Mesothelial cell of epicardium (in vitro differentiated cells): ENCODE measurements at regions not wholly inside any gene's neighbourhood (a gene's known extent, or its start where the extent isn't known, plus 50 kb on each side); places are given as distances from the start of the nearest gene placed in this dataset.
"Not testable (repeated sequence)": the region's sequence is repeated elsewhere in the genome, so short reads cannot be mapped to it uniquely, and the experiment has no call there.

Experiments
- DNase-seq, 2 experiments: peaks; one replicate each; pipeline ENCODE4 v3.0.0; 2021; ENCODE audit warnings: low spot score in 2 of 2; ENCODE audit not compliant: unreplicated experiment in 2 of 2
- H3K27ac Mint-ChIP-seq: 2 replicates; pipeline ENCODE4 v1.8.0; 2021; ENCODE audit warnings: mixed read lengths
- H3K27me3 Mint-ChIP-seq: 2 replicates; pipeline ENCODE4 v1.8.0; 2021; ENCODE audit warnings: low read depth, mixed read lengths
- H3K36me3 Mint-ChIP-seq: 2 replicates; pipeline ENCODE4 v1.8.0; 2021; ENCODE audit warnings: mixed read lengths
- H3K4me1 Mint-ChIP-seq: 2 replicates; pipeline ENCODE4 v1.8.0; 2021; ENCODE audit warnings: mixed read lengths
- H3K4me3 Mint-ChIP-seq: 2 replicates; pipeline ENCODE4 v1.8.0; 2021; ENCODE audit warnings: mild to moderate bottlenecking, moderate library complexity, mixed read lengths
- H3K9me3 Mint-ChIP-seq: 2 replicates; pipeline ENCODE4 v1.8.0; 2021; ENCODE audit warnings: mixed read lengths
- CTCF ChIP-seq: fragments of 200-600 bp; sonication (generic); IDR thresholded peaks from one replicate; pipeline ENCODE4 v1.5.0; 2021; ENCODE audit warnings: antibody characterized with exemption; ENCODE audit not compliant: unreplicated experiment

GRCh38 chr1:105088166-105088565 is 1338.5 kb downstream of the AMY1C start:
- no peak for TF ChIP-seq CTCF

DNA sequence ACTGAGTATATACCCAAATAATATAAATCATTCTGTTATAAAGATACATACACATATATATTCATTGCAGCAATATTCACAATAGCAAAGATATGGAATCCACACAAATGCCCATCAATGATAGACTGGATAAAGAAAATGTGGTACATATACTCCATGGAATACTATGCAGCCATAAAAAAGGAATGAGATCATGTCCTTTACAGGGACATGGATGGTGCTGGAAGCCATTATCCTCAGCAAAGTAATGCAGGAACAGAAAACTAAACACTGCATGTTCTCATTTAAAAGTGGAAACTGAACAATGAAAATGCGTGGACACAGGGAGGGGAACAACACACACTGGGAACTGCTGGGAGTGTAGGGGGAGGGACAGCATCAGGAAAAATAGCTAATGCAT is 1344.2 kb downstream of the AMY1C start:
- H3K27me3 Mint-ChIP-seq: not testable (repeated sequence)

More at GRCh38 chr1:105088166-105088565, 1338.5 kb downstream of the AMY1C start:
- Mint-ChIP-seq H3K4me3 (no peak overlapping the region), H3K27me3 (no peaks in the 10 kb centered on the region), H3K4me1 (no peaks in the 10 kb centered on the region), H3K27ac (no peak overlapping the region), H3K9me3 (no peaks in the 10 kb centered on the region), H3K36me3 (no peaks in the 10 kb centered on the region)
- DNase-seq: no peak

DNA sequence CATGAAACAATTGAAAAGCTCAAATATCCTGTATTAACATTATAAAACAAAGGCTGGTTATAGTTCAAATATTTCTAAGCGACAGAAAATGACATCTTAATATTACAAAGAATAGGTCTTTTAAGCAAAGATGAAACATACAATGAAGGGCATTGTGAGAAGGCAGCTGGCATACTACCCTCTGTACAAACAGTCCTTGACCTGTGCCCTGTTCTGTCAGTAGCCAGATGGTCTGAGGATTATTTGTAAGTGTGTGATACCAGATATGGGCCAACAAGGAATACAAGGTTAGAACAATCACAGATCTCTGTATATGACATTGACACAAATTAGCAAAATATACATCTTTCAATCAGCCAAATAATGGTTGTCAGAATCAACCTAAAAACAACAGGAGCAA is 1350.4 kb downstream of the AMY1C start:
- Mint-ChIP-seq H3K9me3 (no peaks in the 10 kb centered on the region), H3K27ac (no peak overlapping the region), H3K27me3 (no peaks in the 10 kb centered on the region), H3K4me1 (peaks cover 2% of the 10 kb centered on the region), H3K36me3 (no peaks in the 10 kb centered on the region), H3K4me3 (no peak overlapping the region)
- no peak for TF ChIP-seq CTCF
- no peak for DNase-seq

More for the DNA sequence above, 1344.2 kb downstream of the AMY1C start:
- not testable (repeated sequence) for H3K4me1 Mint-ChIP-seq, DNase-seq, H3K36me3 Mint-ChIP-seq, H3K4me3 Mint-ChIP-seq, H3K9me3 Mint-ChIP-seq, H3K27ac Mint-ChIP-seq

DNA sequence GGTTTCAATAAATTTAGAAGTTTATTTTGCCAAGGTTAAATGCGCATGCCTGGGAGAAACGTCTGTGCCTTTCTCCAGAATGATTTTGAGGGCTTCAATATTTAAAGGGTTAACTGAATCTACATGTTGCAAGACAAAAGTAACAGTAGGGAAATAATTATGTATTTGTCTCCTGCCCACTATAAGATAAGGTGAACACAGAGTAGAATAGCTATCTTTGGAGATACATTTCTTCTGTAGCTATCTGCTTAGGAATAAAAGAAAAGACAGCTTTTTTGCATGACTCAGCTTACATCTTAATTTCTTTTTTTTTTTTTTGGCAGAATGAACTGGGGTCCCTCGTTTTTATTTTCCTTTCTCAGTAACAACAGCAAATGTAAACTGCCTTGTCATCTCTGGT is 1351.6 kb downstream of the AMY1C start:
- Mint-ChIP-seq H3K9me3 (no peaks in the 10 kb centered on the region), H3K4me3 (no peak overlapping the region), H3K4me1 (peaks cover 2% of the 10 kb centered on the region), H3K36me3 (no peaks in the 10 kb centered on the region), H3K27ac (no peak overlapping the region), H3K27me3 (no peaks in the 10 kb centered on the region)
- no peak for DNase-seq
- TF ChIP-seq CTCF: no peak

- Mint-ChIP-seq H3K9me3 (peaks cover 3% of the 10 kb centered on the region), H3K36me3 (no peaks in the 10 kb centered on the region), H3K4me1 (peaks cover 2% of the 10 kb centered on the region), H3K4me3 (no peak overlapping the region), H3K27ac (no peak overlapping the region), H3K27me3 (no peaks in the 10 kb centered on the region)
- DNase-seq: no peak
- TF ChIP-seq CTCF: no peak
Observed at GRCh38 chr1:105102371-105102770, 1352.7 kb downstream of the AMY1C start.

- no peaks in the 10 kb centered on the region for H3K27me3 Mint-ChIP-seq
- H3K9me3 Mint-ChIP-seq: peaks cover 9% of the 10 kb centered on the region
- no peaks in the 10 kb centered on the region for H3K36me3 Mint-ChIP-seq
- H3K27ac Mint-ChIP-seq: no peak overlapping the region
- no peaks in the 10 kb centered on the region for H3K4me1 Mint-ChIP-seq
- H3K4me3 Mint-ChIP-seq: no peak overlapping the region
- DNase-seq: no peak
- TF ChIP-seq CTCF: no peak
Observed at GRCh38 chr1:105122041-105122440, 1372.3 kb downstream of the AMY1C start.
